ENCODE measurements at regions not wholly inside any gene's neighbourhood (a gene's known extent, or its start where the extent isn't known, plus 50 kb on each side); places are given as distances from the start of the nearest gene placed in this dataset.
A peak's percentile ranks its signal among the peaks of the same experiment; 100 is the strongest.
"Not testable (repeated sequence)": the region's sequence is repeated elsewhere in the genome, so short reads cannot be mapped to it uniquely, and the experiment has no call there.

GRCh38 chrX:92213786-92214185 lies 434.6 kb downstream of the PCDH11X start:
- TF ChIP-seq CTCF (IDR thresholded peaks at IDR 0.05) (no peak), POLR2A (IDR thresholded peaks at IDR 0.05) (no peak)
- 55 to 67% methylated on average over 2 of the region's 2 CpGs for WGBS, 2 donors
- intact Hi-C loops (cut with DNase I) = no loop called here
- no peak for DNase-seq
- no peak overlapping the region for H3K4me3 ChIP-seq (replicated peaks in 1 of 3)
- no peaks in the 10 kb centered on the region for H3K36me3 ChIP-seq
- H3K4me1 ChIP-seq = no peaks in the 10 kb centered on the region
- H3K27me3 ChIP-seq = no peaks in the 10 kb centered on the region
- H3K27ac ChIP-seq = no peak overlapping the region
- H3K9me3 ChIP-seq = no peaks in the 10 kb centered on the region

- 88 to 94% methylated on average over 12 to 20 of the region's 21 CpGs for WGBS, 2 donors
- H3K9me3 ChIP-seq; H3K27ac ChIP-seq; H3K4me1 ChIP-seq; H3K27me3 ChIP-seq; DNase-seq; H3K4me3 ChIP-seq (replicated peaks in 1 of 3); H3K36me3 ChIP-seq; intact Hi-C loops (cut with DNase I): not testable (repeated sequence)
These were observed 435.8 kb downstream of the PCDH11X start for GRCh38 chrX:92215011-92215410.

- H3K36me3 ChIP-seq = no peaks in the 10 kb centered on the region
- whole genome bisulfite sequencing, 2 donors = 88 to 91% methylated on average over 2 of the region's 2 CpGs
- no peaks in the 10 kb centered on the region for H3K4me1 ChIP-seq
- no peak overlapping the region for H3K27ac ChIP-seq
- no peak for DNase-seq
- no peak overlapping the region for H3K4me3 ChIP-seq (replicated peaks in 1 of 3)
- H3K9me3 ChIP-seq = no peaks in the 10 kb centered on the region
- intact Hi-C loops (cut with DNase I) = no loop called here
- no peaks in the 10 kb centered on the region for H3K27me3 ChIP-seq
- TF ChIP-seq CTCF (IDR thresholded peaks at IDR 0.05) (no peak), POLR2A (IDR thresholded peaks at IDR 0.05) (no peak)
These were observed 445.2 kb downstream of the PCDH11X start for GRCh38 chrX:92224406-92224805.

GRCh38 chrX:92230628-92231027 lies 451.5 kb downstream of the PCDH11X start:
- intact Hi-C loops (cut with DNase I) = no loop called here

GRCh38 chrX:92231391-92231790 lies 452.2 kb downstream of the PCDH11X start:
- 28 to 40% methylated on average over 2 of the region's 2 CpGs for WGBS, 2 donors
- intact Hi-C loops (cut with DNase I) = no loop called here
- H3K9me3 ChIP-seq = no peaks in the 10 kb centered on the region
- no peak overlapping the region for H3K27ac ChIP-seq
- H3K4me1 ChIP-seq = no peaks in the 10 kb centered on the region
- TF ChIP-seq POLR2A (IDR thresholded peaks at IDR 0.05) (no peak), CTCF (IDR thresholded peaks at IDR 0.05) (no peak)
- no peaks in the 10 kb centered on the region for H3K27me3 ChIP-seq
- no peaks in the 10 kb centered on the region for H3K36me3 ChIP-seq
- DNase-seq = no peak
- no peak overlapping the region for H3K4me3 ChIP-seq (replicated peaks in 1 of 3)

More at GRCh38 chrX:92230628-92231027, 451.5 kb downstream of the PCDH11X start:
- Histone ChIP-seq H3K27me3 (no peaks in the 10 kb centered on the region), H3K9me3 (no peaks in the 10 kb centered on the region), H3K4me1 (no peaks in the 10 kb centered on the region), H3K4me3 (replicated peaks in 1 of 3) (no peak overlapping the region), H3K27ac (no peak overlapping the region), H3K36me3 (no peaks in the 10 kb centered on the region)
- WGBS, 2 donors = 79 to 83% methylated on average over 3 of the region's 3 CpGs
- no peak for TF ChIP-seq POLR2A (IDR thresholded peaks at IDR 0.05)
- TF ChIP-seq CTCF (IDR thresholded peaks at IDR 0.05) = no peak
- no peak for DNase-seq

GRCh38 chrX:92232182-92232581 lies 453.0 kb downstream of the PCDH11X start:
- Histone ChIP-seq H3K27ac (no peak overlapping the region), H3K27me3 (no peaks in the 10 kb centered on the region), H3K4me3 (replicated peaks in 1 of 3) (no peak overlapping the region), H3K9me3 (no peaks in the 10 kb centered on the region), H3K4me1 (no peaks in the 10 kb centered on the region), H3K36me3 (no peaks in the 10 kb centered on the region)
- TF ChIP-seq CTCF (IDR thresholded peaks at IDR 0.05) (peak in 3 of 6 experiments; percentile 13 to 27 (median 24)), POLR2A (IDR thresholded peaks at IDR 0.05) (no peak)
- intact Hi-C loops (cut with DNase I) = no loop called here
- DNase-seq = no peak
- 79% methylated on average over 3 of the region's 3 CpGs for WGBS, 2 donors
